ENCODE measurements at regions not wholly inside any gene's neighbourhood (a gene's known extent, or its start where the extent isn't known, plus 50 kb on each side); places are given as distances from the start of the nearest gene placed in this dataset.

DNA sequence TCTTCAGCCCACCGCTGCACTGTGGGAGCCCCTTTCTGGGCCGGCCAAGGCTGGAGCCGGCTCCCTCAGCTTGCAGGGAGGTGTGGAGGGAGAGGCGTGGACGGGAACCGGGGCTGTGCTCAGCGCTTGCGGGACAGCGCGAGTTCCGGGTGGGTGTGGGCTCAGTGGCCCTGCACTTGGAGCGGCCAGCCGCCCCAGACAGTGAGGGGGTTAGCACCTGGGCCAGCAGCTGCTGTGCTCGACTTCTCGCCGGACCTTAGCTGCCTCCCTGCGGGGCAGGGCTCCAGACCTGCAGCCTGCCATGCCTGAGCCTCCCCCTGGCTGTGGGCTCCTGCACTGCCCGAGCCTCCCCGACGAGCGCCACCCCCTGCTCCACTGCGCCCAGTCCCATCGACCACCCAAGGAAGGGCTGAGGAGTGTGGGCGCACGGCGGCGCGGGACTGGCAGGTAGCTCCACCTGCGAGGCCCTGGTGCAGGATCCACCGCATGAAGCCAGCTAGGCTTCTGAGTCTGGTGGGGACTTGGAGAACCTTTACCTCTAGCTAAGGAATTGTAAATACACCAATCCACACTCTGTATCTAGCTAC lies 92.9 kb upstream of the MAST4 start:
- in situ Hi-C loops (cut with HindIII; ENCODE audit: extremely low pct_ligation_motif_present, low pct_unique_long_range_greater_than_20kb) (no loop called here), intact Hi-C loops (cut with micrococcal nuclease; ENCODE audit: unreplicated experiment) (no loop called here)
- H3K4me1 ChIP-seq (ENCODE audit: insufficient read depth, low read length), result no peaks in the 10 kb centered on the region
- no peaks in the 10 kb centered on the region; a peak in 2 of 5 replicates for H3K27me3 ChIP-seq (ENCODE audit: control insufficient read depth in 1 of 2, insufficient read depth in 2 of 2, low read length in 2 of 2)
- no peak overlapping the region for H3K4me2 ChIP-seq (ENCODE audit: low read depth, low read length)
- CTCF ChIA-PET (ENCODE audit: low intra/inter-chr PET ratio, low total read pairs), result no interaction called here
- H3K9ac ChIP-seq (ENCODE audit: insufficient read depth, low read depth, low read length), result no peak overlapping the region
- H2AFZ ChIP-seq (ENCODE audit: low read length), result no peak overlapping the region
- H3K79me2 ChIP-seq (ENCODE audit: insufficient read depth, low read length), result no peaks in the 10 kb centered on the region
- no TSS peak for BruUV-seq (replicated peaks)
- no peak for DNase-seq (ENCODE audit: low spot score)
- no peak overlapping the region for H3K4me3 ChIP-seq (replicated peaks in 1 of 3; ENCODE audit: insufficient read depth in 1 of 3, low read depth in 2 of 3, low read length in 3 of 3)
- no peaks in the 10 kb centered on the region for H3K9me3 ChIP-seq (ENCODE audit: low read length)
- H3K27ac ChIP-seq (ENCODE audit: extremely low read length, insufficient read depth, low read length), result no peak overlapping the region
- no peaks in the 10 kb centered on the region for H4K20me1 ChIP-seq (ENCODE audit: insufficient read depth, low read length)
- POLR2A ChIA-PET, result no interaction called here
- no peak for ATAC-seq
- no peaks in the 10 kb centered on the region for H3K36me3 ChIP-seq (replicated peaks in 1 of 2; ENCODE audit: control insufficient read depth in 1 of 2, insufficient read depth in 2 of 2, low read length in 2 of 2)
- TF ChIP-seq ZNF614 (CRISPR knock-in tag; IDR thresholded peaks at IDR 0.05; ENCODE audit: borderline replicate concordance) (no peak), ZNF772 (CRISPR knock-in tag; IDR thresholded peaks at IDR 0.05) (no peak), ZNF282 (IDR thresholded peaks at IDR 0.05; ENCODE audit: partially characterized antibody) (no peak), SMAD9 (CRISPR knock-in tag; IDR thresholded peaks at IDR 0.05) (no peak), ZNF546 (CRISPR knock-in tag; conservative IDR thresholded peaks at IDR 0.05) (no peak), ZNF274 (CRISPR knock-in tag; IDR thresholded peaks at IDR 0.05) (no peak), SP5 (CRISPR knock-in tag; IDR thresholded peaks at IDR 0.05; ENCODE audit: borderline replicate concordance, low read depth) (no peak), ZNF556 (CRISPR knock-in tag; IDR thresholded peaks at IDR 0.05; ENCODE audit: borderline replicate concordance) (no peak), EHMT2 (IDR thresholded peaks at IDR 0.05; ENCODE audit: borderline replicate concordance, low read depth, low read length) (no peak), KAT2B (IDR thresholded peaks at IDR 0.05; ENCODE audit: borderline replicate concordance, low read depth, low read length) (no peak), ZNF160 (CRISPR knock-in tag; IDR thresholded peaks at IDR 0.05) (no peak)
- TF ChIP-seq, protein P1, sequence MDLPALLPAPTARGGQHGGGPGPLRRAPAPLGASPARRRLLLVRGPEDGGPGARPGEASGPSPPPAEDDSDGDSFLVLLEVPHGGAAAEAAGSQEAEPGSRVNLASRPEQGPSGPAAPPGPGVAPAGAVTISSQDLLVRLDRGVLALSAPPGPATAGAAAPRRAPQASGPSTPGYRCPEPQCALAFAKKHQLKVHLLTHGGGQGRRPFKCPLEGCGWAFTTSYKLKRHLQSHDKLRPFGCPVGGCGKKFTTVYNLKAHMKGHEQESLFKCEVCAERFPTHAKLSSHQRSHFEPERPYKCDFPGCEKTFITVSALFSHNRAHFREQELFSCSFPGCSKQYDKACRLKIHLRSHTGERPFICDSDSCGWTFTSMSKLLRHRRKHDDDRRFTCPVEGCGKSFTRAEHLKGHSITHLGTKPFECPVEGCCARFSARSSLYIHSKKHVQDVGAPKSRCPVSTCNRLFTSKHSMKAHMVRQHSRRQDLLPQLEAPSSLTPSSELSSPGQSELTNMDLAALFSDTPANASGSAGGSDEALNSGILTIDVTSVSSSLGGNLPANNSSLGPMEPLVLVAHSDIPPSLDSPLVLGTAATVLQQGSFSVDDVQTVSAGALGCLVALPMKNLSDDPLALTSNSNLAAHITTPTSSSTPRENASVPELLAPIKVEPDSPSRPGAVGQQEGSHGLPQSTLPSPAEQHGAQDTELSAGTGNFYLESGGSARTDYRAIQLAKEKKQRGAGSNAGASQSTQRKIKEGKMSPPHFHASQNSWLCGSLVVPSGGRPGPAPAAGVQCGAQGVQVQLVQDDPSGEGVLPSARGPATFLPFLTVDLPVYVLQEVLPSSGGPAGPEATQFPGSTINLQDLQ (CRISPR knock-in tag; IDR thresholded peaks at IDR 0.05), result no peak
- TF ChIP-seq, protein P2, sequence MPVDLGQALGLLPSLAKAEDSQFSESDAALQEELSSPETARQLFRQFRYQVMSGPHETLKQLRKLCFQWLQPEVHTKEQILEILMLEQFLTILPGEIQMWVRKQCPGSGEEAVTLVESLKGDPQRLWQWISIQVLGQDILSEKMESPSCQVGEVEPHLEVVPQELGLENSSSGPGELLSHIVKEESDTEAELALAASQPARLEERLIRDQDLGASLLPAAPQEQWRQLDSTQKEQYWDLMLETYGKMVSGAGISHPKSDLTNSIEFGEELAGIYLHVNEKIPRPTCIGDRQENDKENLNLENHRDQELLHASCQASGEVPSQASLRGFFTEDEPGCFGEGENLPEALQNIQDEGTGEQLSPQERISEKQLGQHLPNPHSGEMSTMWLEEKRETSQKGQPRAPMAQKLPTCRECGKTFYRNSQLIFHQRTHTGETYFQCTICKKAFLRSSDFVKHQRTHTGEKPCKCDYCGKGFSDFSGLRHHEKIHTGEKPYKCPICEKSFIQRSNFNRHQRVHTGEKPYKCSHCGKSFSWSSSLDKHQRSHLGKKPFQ (CRISPR knock-in tag; IDR thresholded peaks at IDR 0.05; ENCODE audit: insufficient replicate concordance), result no peak
- FAIRE-seq, result no peak
- 75% methylated on average over 5 of the region's 30 CpGs for WGBS (ENCODE audit: low lambda C conversion rate)
